WTC11 (cell line): ENCODE measurements at regions not wholly inside any gene's neighbourhood (a gene's known extent, or its start where the extent isn't known, plus 50 kb on each side); places are given as distances from the start of the nearest gene placed in this dataset.

Source experiments
- ATAC-seq: fragments of 200-7000 bp; cut with Tn5 transposase; 2 replicates; pipeline ENCODE4 v1.10.0; 2021; ENCODE audit warnings: mild to moderate bottlenecking, moderate library complexity
- CTCF ChIA-PET: fragments of 300-600 bp; sonication (Branson Sonifier 250); formaldehyde crosslinking; loops from one replicate; lab custom pipeline; 2021; ENCODE audit warnings: antibody characterized with exemption; lab: Charles Lee
- POLR2A ChIA-PET: fragments of 350-600 bp; sonication (Branson Sonifier 250); formaldehyde crosslinking; loops from one replicate; lab custom pipeline; 2021; ENCODE audit warnings: antibody characterized with exemption; lab: Charles Lee
- DNase-seq: peaks from one replicate; pipeline ENCODE4 v3.0.0; 2021; ENCODE audit warnings: low spot score
- H3K27ac Mint-ChIP-seq: 2 replicates; pipeline ENCODE4 v1.8.0; 2021; ENCODE audit warnings: mixed read lengths
- H3K27me3 Mint-ChIP-seq: 2 replicates; pipeline ENCODE4 v1.8.0; 2021; ENCODE audit warnings: low read depth, mild to moderate bottlenecking, moderate library complexity, mixed read lengths
- H3K36me3 Mint-ChIP-seq: 2 replicates; pipeline ENCODE4 v1.8.0; 2021; ENCODE audit warnings: mixed read lengths
- H3K4me1 Mint-ChIP-seq: 2 replicates; pipeline ENCODE4 v1.8.0; 2022; ENCODE audit warnings: mixed read lengths
- H3K4me3 Mint-ChIP-seq: 2 replicates; pipeline ENCODE4 v1.8.0; 2021; ENCODE audit warnings: mild to moderate bottlenecking, moderate library complexity, mixed read lengths
- H3K9me3 Mint-ChIP-seq: 2 replicates; pipeline ENCODE4 v1.8.0; 2021; ENCODE audit warnings: mixed read lengths
- ATF1 ChIP-seq: sonication (generic); formaldehyde crosslinking; IDR thresholded peaks from 2 replicates; pipeline ENCODE4 v1.8.1; 2023; ENCODE audit warnings: mild to moderate bottlenecking, moderate library complexity, missing genetic modification reagents
- CBFB ChIP-seq: sonication (generic); formaldehyde crosslinking; IDR thresholded peaks from 2 replicates; pipeline ENCODE4 v1.8.1; 2022; ENCODE audit warnings: mild to moderate bottlenecking, low read depth, missing genetic modification reagents
- FOXP1 ChIP-seq: sonication (generic); formaldehyde crosslinking; IDR thresholded peaks from 2 replicates; pipeline ENCODE4 v1.8.0; 2022; ENCODE audit warnings: missing genetic modification reagents, mild to moderate bottlenecking, moderate library complexity, borderline replicate concordance
- IRF2 ChIP-seq: sonication (generic); formaldehyde crosslinking; IDR thresholded peaks from 2 replicates; pipeline ENCODE4 v1.8.0; 2022; ENCODE audit warnings: low read depth, missing genetic modification reagents, borderline replicate concordance
- KAT7 ChIP-seq: sonication (generic); formaldehyde crosslinking; IDR thresholded peaks from 2 replicates; pipeline ENCODE4 v1.8.1; 2023; ENCODE audit warnings: missing genetic modification reagents, mild to moderate bottlenecking, borderline replicate concordance
- NFATC4 ChIP-seq: fragments of 250-450 bp; sonication (Bioruptor Pico); IDR thresholded peaks from 2 replicates; pipeline ENCODE4 v1.9.0; 2021; ENCODE audit warnings: mild to moderate bottlenecking
- NFE2L1 ChIP-seq: sonication (generic); formaldehyde crosslinking; IDR thresholded peaks from 2 replicates; pipeline ENCODE4 v1.8.1; 2023; ENCODE audit warnings: missing genetic modification reagents
- NFYB ChIP-seq: sonication (generic); formaldehyde crosslinking; conservative IDR thresholded peaks from 2 replicates; pipeline ENCODE4 v1.8.0; 2022; ENCODE audit warnings: low read depth, missing genetic modification reagents
- NR2C2 ChIP-seq: sonication (generic); formaldehyde crosslinking; IDR thresholded peaks from 2 replicates; pipeline ENCODE4 v1.8.0; 2022; ENCODE audit warnings: mild to moderate bottlenecking, missing genetic modification reagents
- SMAD3 ChIP-seq: sonication (generic); formaldehyde crosslinking; IDR thresholded peaks from 2 replicates; pipeline ENCODE4 v1.8.0; 2022; ENCODE audit warnings: missing genetic modification reagents, mild to moderate bottlenecking, borderline replicate concordance
- SOX15 ChIP-seq: fragments of 250-450 bp; sonication (Bioruptor Pico); IDR thresholded peaks from 2 replicates; pipeline ENCODE4 v1.9.0; 2021; ENCODE audit warnings: mild to moderate bottlenecking
- SP1 ChIP-seq: sonication (generic); formaldehyde crosslinking; conservative IDR thresholded peaks from 2 replicates; pipeline ENCODE4 v1.8.1; 2022; ENCODE audit warnings: missing genetic modification reagents
- TP53 ChIP-seq: sonication (generic); formaldehyde crosslinking; IDR thresholded peaks from 2 replicates; pipeline ENCODE4 v1.8.1; 2023; ENCODE audit warnings: mild to moderate bottlenecking, missing genetic modification reagents
- ZNF138 ChIP-seq: sonication (generic); formaldehyde crosslinking; conservative IDR thresholded peaks from 2 replicates; pipeline ENCODE4 v1.8.1; 2022; ENCODE audit warnings: mild to moderate bottlenecking, moderate library complexity, missing genetic modification reagents
- TF ChIP-seq, protein P1 (sequence below): fragments of 250-450 bp; sonication (Bioruptor Pico); conservative IDR thresholded peaks from 2 replicates; pipeline ENCODE4 v1.9.0; 2021; ENCODE audit warnings: mild to moderate bottlenecking
- TF ChIP-seq, protein P2 (sequence below): sonication (generic); formaldehyde crosslinking; conservative IDR thresholded peaks from 2 replicates; pipeline ENCODE4 v1.8.1; 2023; ENCODE audit warnings: mild to moderate bottlenecking, low read depth, missing genetic modification reagents, moderate library complexity
- TF ChIP-seq, protein P3 (sequence below): fragments of 250-450 bp; sonication (Bioruptor Pico); IDR thresholded peaks from 2 replicates; pipeline ENCODE4 v1.9.0; 2021; ENCODE audit warnings: moderate library complexity, mild to moderate bottlenecking, inconsistent platforms, borderline replicate concordance
- TF ChIP-seq, protein P4 (sequence below): fragments of 250-450 bp; sonication (Bioruptor Pico); IDR thresholded peaks from 2 replicates; pipeline ENCODE4 v1.9.0; 2021; ENCODE audit warnings: mild to moderate bottlenecking, borderline replicate concordance
- TF ChIP-seq, protein P5 (sequence below): sonication (generic); formaldehyde crosslinking; IDR thresholded peaks from 2 replicates; pipeline ENCODE4 v1.8.1; 2022; ENCODE audit warnings: low read depth, mild to moderate bottlenecking, moderate library complexity, missing genetic modification reagents, borderline replicate concordance
- TF ChIP-seq, protein P6 (sequence below): sonication (generic); formaldehyde crosslinking; IDR thresholded peaks from 2 replicates; pipeline ENCODE4 v1.8.1; 2023; ENCODE audit warnings: mild to moderate bottlenecking, missing genetic modification reagents

DNA sequence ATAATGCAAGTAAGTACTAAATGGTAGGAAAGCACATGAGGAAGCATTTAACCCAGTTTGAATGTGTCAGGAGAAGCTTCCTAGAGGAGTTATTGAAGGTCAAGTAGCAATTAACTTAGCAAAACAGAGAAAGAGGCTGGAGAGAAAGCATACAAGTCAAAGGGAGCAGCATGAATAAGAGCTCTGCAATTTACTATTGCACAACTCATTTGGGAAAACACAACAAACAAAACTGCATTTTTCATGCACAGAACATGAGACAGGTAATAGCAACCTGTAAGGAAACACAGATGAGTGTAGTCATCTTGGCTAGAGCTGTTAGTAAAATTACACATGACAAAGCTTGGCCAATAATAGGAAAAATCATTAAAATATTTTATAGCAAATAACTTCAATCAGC, 538.1 kb downstream of the PPP4R3C start (continued):
- TF ChIP-seq, protein P1, sequence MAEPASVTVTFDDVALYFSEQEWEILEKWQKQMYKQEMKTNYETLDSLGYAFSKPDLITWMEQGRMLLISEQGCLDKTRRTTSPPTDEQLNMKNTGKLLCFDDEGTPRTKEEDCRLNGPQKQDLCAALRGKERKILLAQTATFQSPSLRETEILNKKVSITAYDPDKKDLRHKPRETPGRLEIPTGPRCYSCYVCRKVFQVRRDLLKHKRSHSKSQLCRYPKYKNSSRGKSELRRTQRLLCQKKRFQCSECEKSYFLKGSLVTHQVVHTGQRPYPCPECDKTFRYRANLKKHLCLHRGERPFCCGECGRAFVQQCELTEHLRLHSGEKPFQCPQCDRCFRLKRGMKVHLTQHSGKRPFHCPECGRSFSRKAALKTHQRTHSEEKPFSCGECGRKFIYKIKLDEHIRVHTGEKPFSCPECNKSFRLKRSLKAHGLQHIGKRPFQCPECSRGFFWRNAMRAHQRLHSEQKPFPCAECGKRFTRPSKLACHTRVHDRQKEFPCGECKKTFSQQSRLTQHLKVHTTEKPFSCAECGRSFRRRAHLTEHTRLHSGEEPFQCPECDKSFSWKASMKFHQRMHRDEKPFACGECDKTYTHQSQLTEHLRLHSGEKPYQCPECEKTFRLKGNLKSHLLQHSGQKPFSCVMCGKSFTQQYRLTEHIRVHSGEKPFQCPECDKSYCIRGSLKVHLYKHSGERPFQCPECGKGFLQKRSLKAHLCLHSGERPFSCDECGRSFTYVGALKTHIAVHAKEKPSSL (CRISPR knock-in tag) = no peak
- TF ChIP-seq, protein P2, sequence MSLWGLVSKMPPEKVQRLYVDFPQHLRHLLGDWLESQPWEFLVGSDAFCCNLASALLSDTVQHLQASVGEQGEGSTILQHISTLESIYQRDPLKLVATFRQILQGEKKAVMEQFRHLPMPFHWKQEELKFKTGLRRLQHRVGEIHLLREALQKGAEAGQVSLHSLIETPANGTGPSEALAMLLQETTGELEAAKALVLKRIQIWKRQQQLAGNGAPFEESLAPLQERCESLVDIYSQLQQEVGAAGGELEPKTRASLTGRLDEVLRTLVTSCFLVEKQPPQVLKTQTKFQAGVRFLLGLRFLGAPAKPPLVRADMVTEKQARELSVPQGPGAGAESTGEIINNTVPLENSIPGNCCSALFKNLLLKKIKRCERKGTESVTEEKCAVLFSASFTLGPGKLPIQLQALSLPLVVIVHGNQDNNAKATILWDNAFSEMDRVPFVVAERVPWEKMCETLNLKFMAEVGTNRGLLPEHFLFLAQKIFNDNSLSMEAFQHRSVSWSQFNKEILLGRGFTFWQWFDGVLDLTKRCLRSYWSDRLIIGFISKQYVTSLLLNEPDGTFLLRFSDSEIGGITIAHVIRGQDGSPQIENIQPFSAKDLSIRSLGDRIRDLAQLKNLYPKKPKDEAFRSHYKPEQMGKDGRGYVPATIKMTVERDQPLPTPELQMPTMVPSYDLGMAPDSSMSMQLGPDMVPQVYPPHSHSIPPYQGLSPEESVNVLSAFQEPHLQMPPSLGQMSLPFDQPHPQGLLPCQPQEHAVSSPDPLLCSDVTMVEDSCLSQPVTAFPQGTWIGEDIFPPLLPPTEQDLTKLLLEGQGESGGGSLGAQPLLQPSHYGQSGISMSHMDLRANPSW (CRISPR knock-in tag) = no peak
- TF ChIP-seq CBFB (CRISPR knock-in tag) (no peak), ZNF138 (no peak)

DNA sequence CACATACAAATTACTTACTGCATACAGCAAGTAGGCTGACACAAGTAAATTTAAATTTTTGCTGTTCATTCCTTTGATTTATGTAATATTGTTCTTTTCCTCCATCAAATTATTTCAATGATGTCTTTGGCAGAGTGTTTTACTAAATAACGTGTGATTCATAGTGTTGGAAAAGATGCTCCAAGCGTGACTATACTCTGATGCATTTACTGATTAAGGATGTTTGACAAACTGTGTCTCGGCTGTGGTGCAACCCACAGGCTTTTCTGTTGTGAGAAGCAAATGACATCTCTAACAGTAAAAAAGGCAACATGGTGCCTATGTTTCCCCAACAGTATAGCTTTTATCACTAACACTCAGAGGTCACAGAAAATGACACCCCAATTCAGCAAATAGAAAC, 540.9 kb downstream of the PPP4R3C start:
- CTCF ChIA-PET = no interaction called here
- TF ChIP-seq, protein P3, sequence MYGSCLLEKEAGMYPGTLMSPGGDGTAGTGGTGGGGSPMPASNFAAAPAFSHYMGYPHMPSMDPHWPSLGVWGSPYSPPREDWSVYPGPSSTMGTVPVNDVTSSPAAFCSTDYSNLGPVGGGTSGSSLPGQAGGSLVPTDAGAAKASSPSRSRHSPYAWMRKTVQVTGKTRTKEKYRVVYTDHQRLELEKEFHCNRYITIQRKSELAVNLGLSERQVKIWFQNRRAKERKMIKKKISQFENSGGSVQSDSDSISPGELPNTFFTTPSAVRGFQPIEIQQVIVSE (CRISPR knock-in tag) = no peak
- TF ChIP-seq IRF2 (CRISPR knock-in tag) (no peak), NR2C2 (CRISPR knock-in tag) (no peak), FOXP1 (CRISPR knock-in tag) (no peak), NFE2L1 (CRISPR knock-in tag) (no peak), KAT7 (CRISPR knock-in tag) (no peak), SOX15 (CRISPR knock-in tag) (no peak), ATF1 (no peak), NFYB (CRISPR knock-in tag) (no peak), SMAD3 (no peak), SP1 (CRISPR knock-in tag) (no peak), TP53 (CRISPR knock-in tag) (no peak), NFATC4 (no peak), CBFB (CRISPR knock-in tag) (no peak)
- TF ChIP-seq, protein P2 (CRISPR knock-in tag) = no peak
- TF ChIP-seq, protein P4, sequence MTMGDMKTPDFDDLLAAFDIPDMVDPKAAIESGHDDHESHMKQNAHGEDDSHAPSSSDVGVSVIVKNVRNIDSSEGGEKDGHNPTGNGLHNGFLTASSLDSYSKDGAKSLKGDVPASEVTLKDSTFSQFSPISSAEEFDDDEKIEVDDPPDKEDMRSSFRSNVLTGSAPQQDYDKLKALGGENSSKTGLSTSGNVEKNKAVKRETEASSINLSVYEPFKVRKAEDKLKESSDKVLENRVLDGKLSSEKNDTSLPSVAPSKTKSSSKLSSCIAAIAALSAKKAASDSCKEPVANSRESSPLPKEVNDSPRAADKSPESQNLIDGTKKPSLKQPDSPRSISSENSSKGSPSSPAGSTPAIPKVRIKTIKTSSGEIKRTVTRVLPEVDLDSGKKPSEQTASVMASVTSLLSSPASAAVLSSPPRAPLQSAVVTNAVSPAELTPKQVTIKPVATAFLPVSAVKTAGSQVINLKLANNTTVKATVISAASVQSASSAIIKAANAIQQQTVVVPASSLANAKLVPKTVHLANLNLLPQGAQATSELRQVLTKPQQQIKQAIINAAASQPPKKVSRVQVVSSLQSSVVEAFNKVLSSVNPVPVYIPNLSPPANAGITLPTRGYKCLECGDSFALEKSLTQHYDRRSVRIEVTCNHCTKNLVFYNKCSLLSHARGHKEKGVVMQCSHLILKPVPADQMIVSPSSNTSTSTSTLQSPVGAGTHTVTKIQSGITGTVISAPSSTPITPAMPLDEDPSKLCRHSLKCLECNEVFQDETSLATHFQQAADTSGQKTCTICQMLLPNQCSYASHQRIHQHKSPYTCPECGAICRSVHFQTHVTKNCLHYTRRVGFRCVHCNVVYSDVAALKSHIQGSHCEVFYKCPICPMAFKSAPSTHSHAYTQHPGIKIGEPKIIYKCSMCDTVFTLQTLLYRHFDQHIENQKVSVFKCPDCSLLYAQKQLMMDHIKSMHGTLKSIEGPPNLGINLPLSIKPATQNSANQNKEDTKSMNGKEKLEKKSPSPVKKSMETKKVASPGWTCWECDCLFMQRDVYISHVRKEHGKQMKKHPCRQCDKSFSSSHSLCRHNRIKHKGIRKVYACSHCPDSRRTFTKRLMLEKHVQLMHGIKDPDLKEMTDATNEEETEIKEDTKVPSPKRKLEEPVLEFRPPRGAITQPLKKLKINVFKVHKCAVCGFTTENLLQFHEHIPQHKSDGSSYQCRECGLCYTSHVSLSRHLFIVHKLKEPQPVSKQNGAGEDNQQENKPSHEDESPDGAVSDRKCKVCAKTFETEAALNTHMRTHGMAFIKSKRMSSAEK (CRISPR knock-in tag) = no peak
- TF ChIP-seq, protein P5, sequence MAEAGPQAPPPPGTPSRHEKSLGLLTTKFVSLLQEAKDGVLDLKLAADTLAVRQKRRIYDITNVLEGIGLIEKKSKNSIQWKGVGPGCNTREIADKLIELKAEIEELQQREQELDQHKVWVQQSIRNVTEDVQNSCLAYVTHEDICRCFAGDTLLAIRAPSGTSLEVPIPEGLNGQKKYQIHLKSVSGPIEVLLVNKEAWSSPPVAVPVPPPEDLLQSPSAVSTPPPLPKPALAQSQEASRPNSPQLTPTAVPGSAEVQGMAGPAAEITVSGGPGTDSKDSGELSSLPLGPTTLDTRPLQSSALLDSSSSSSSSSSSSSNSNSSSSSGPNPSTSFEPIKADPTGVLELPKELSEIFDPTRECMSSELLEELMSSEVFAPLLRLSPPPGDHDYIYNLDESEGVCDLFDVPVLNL = no peak
- TF ChIP-seq, protein P6, sequence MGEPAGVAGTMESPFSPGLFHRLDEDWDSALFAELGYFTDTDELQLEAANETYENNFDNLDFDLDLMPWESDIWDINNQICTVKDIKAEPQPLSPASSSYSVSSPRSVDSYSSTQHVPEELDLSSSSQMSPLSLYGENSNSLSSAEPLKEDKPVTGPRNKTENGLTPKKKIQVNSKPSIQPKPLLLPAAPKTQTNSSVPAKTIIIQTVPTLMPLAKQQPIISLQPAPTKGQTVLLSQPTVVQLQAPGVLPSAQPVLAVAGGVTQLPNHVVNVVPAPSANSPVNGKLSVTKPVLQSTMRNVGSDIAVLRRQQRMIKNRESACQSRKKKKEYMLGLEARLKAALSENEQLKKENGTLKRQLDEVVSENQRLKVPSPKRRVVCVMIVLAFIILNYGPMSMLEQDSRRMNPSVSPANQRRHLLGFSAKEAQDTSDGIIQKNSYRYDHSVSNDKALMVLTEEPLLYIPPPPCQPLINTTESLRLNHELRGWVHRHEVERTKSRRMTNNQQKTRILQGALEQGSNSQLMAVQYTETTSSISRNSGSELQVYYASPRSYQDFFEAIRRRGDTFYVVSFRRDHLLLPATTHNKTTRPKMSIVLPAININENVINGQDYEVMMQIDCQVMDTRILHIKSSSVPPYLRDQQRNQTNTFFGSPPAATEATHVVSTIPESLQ = no peak
- POLR2A ChIA-PET = no interaction called here

More for the DNA sequence above, 540.9 kb downstream of the PPP4R3C start:
- Mint-ChIP-seq H3K4me3 (no peak overlapping the region), H3K27me3 (no peaks in the 10 kb centered on the region), H3K4me1 (peaks cover 6% of the 10 kb centered on the region), H3K36me3 (no peaks in the 10 kb centered on the region), H3K27ac (no peak overlapping the region), H3K9me3 (no peaks in the 10 kb centered on the region)
- ATAC-seq = no peak
- no peak for DNase-seq
